Naive thymus-derived CD8-positive, alpha-beta T cell (primary cell): ENCODE measurements at regions not wholly inside any gene's neighbourhood (a gene's known extent, or its start where the extent isn't known, plus 50 kb on each side); places are given as distances from the start of the nearest gene placed in this dataset.
A peak's percentile ranks its signal among the peaks of the same experiment; 100 is the strongest.

Source experiments
- ATAC-seq, 2 donors: fragments of 150-1000 bp; cut with Tn5 transposase in 1 of 2; sonication (Bioruptor Pico), chemical (Tn5 transposase) in 1 of 2; 1 replicate in 1 of 2; 2 replicates in 1 of 2; pipeline ENCODE4 v1.10.0; 2021; ENCODE audit warnings: mild to moderate bottlenecking in 2 of 2, moderate library complexity in 2 of 2
- POLR2A ChIA-PET: fragments of 350-600 bp; sonication (Branson Sonifier 250); formaldehyde crosslinking; loops from one replicate; lab custom pipeline; 2021; ENCODE audit warnings: antibody characterized with exemption; lab: Charles Lee
- DNase-seq, 10 donors: peaks; one replicate each; pipeline versions ENCODE4 v3.0.0 to v3.0.0-alpha.2; 2020 to 2022
- H3K27ac Mint-ChIP-seq, 10 donors: one replicate each; pipeline ENCODE4 v1.8.0; 2020 to 2022; ENCODE audit warnings: mild to moderate bottlenecking in 10 of 10, mixed read lengths in 10 of 10, moderate library complexity in 4 of 10, inconsistent platforms in 1 of 10
- H3K27me3 Mint-ChIP-seq, 5 donors: one replicate each; pipeline ENCODE4 v1.8.0; 2021 to 2022; ENCODE audit warnings: mixed read lengths in 5 of 5
- H3K36me3 Mint-ChIP-seq, 3 donors: one replicate each; pipeline ENCODE4 v1.8.0; 2020 to 2022; ENCODE audit warnings: mixed read lengths in 3 of 3, mild to moderate bottlenecking in 2 of 3, inconsistent platforms in 1 of 3
- H3K4me1 Mint-ChIP-seq, 4 donors: one replicate each; pipeline ENCODE4 v1.8.0; 2021 to 2022; ENCODE audit warnings: mixed read lengths in 4 of 4
- H3K4me3 Mint-ChIP-seq, 10 donors: one replicate each; pipeline ENCODE4 v1.8.0; 2020 to 2022; ENCODE audit warnings: mild to moderate bottlenecking in 10 of 10, mixed read lengths in 10 of 10, moderate library complexity in 6 of 10, inconsistent platforms in 1 of 10
- H3K9me3 Mint-ChIP-seq, 9 donors: one replicate each; pipeline ENCODE4 v1.8.0; 2020 to 2022; ENCODE audit warnings: mixed read lengths in 9 of 9, mild to moderate bottlenecking in 3 of 9, inconsistent platforms in 1 of 9, moderate library complexity in 1 of 9

- H3K27ac Mint-ChIP-seq: peak overlapping the region in 1 of 10 donors; percentile 41
- POLR2A ChIA-PET: no interaction called here
- no peak for ATAC-seq
Measured at GRCh38 chr5:54722846-54723433, 205.4 kb downstream of the SNX18 start.

DNA sequence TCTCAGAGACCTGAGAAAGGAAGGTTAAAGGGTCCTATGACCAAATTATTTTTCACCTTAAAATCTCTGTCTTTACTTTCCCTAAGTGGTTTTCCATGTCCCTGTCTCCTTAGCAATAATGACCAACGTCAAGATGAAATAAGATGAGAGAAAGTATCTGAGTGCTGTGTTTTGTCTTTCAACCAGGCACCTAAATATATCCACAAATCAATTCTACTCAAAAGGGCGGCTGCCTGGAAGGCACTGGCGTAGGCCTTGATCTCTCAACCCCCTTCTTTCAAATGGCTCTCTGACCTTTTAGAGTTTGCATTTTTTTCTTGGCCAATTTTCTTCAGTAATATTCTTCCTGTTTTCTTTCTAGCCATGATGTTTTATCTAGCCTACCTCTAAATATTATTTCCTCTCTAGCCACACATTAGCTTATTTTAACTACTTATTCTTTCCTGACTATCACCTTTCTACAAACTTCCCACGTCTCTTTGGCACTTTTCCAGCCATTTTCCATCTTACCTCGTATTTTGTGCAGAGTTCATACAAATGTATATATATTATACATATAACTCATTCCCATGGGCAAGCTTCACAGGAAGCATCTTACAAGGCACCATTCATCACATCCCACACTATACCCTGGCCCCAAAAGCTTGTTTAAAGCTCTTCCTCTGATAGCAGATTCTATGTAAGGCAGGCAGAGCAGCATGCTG, 204.5 kb downstream of the SNX18 start:
- Mint-ChIP-seq H3K4me1 (peaks cover 0 to 8% (median 5%) of the 10 kb centered on the region in 4 donors), H3K9me3 (peaks cover 0 to 11% (median 0%) of the 10 kb centered on the region in 9 donors), H3K27me3 (no peaks in the 10 kb centered on the region), H3K4me3 (no peak overlapping the region), H3K36me3 (peaks cover 0 to 7% (median 0%) of the 10 kb centered on the region in 3 donors), H3K27ac (no peak overlapping the region)
- no peak for ATAC-seq
- POLR2A ChIA-PET: no interaction called here
- no peak for DNase-seq

More at GRCh38 chr5:54722846-54723433, 205.4 kb downstream of the SNX18 start:
- Mint-ChIP-seq H3K9me3 (peaks cover 0 to 11% (median 0%) of the 10 kb centered on the region in 9 donors), H3K4me3 (no peak overlapping the region), H3K4me1 (peaks cover 0 to 8% (median 2%) of the 10 kb centered on the region in 4 donors), H3K36me3 (peaks cover 0 to 7% (median 0%) of the 10 kb centered on the region in 3 donors), H3K27me3 (no peaks in the 10 kb centered on the region)
- no peak for DNase-seq

DNA sequence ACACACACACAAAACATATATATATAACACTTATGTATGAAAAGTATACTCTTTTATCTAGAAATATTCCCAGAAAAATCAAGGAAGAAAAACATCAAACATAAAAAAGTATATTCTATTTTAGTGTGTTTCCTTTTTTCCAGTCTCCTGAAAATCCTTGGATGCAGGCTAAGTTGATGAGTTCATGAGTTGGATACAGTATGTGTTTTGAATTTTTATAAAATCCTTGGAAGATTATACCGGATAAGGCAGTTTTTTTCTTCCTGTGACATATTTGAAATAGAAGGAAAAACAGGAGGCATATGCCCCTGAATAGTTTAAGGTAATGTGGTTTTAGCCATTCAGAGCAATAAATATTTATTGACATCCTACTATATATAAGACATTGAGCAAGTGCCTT, 203.6 kb downstream of the SNX18 start:
- Mint-ChIP-seq H3K4me3 (no peak overlapping the region), H3K27me3 (no peaks in the 10 kb centered on the region), H3K36me3 (peaks cover 0 to 7% (median 0%) of the 10 kb centered on the region in 3 donors), H3K4me1 (peaks cover 0 to 8% (median 6%) of the 10 kb centered on the region in 4 donors), H3K9me3 (peaks cover 0 to 11% (median 0%) of the 10 kb centered on the region in 9 donors), H3K27ac (no peak overlapping the region)
- no peak for DNase-seq
- POLR2A ChIA-PET: no interaction called here
- ATAC-seq: no peak

- Mint-ChIP-seq H3K36me3 (peaks cover 0 to 7% (median 0%) of the 10 kb centered on the region in 3 donors), H3K27me3 (no peaks in the 10 kb centered on the region), H3K9me3 (peaks cover 0 to 11% (median 0%) of the 10 kb centered on the region in 9 donors), H3K27ac (peak overlapping the region in 1 of 10 donors; percentile 12), H3K4me3 (no peak overlapping the region), H3K4me1 (peaks cover 0 to 8% (median 6%) of the 10 kb centered on the region in 4 donors)
- ATAC-seq (no peak), DNase-seq (no peak)
- POLR2A ChIA-PET: no interaction called here
Measured at GRCh38 chr5:54720341-54720740, 202.8 kb downstream of the SNX18 start.

DNA sequence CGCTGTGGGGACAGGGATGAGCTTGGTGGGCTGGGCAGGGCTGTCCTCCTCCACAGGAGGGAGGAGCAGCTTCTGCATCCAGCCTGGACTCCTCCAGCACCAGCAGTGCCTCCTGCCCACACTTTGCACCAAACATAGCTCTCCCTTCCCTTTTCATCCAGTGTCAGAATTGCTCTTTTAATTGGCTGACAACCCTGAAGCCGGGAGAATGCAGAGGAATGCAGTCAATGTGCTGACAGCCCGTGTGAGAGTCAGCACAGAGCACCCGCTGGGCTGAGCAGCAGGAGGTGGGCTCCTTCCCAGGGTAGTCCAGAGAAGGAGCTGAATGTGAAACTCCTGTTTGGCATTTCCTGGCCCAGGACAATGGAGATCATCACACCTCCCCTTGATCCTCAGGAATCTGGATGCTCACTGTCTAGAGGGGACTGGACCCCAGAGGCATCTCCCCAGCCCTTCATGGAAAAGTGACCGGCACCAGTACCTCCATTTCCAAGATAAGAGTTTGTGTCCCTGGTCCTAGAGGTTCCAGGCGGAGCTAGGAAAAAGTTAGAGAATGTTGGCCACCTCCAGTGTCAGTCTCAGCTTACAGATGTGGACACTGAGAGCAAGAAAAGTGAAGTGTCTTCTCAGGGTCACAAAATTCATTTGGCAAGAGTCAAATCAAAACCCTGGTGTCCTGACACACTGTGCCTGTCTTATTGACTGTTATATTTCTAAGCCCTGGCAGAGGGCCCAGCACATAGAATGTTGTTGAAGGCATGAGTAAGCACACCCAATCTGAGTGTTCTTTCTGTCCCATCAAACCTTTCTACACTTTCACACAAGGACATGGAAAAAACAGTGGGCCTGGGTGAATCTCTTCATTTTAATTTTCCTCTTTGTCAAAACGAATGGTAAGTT, 202.1 kb downstream of the SNX18 start:
- no peak for DNase-seq
- peaks cover 0 to under 1% (median 0%) of the 10 kb centered on the region in 5 donors for H3K27me3 Mint-ChIP-seq
- peaks cover 0 to 8% (median 6%) of the 10 kb centered on the region in 4 donors for H3K4me1 Mint-ChIP-seq
- H3K36me3 Mint-ChIP-seq: peaks cover 0 to 11% (median 0%) of the 10 kb centered on the region in 3 donors
- peaks cover 0 to 11% (median 0%) of the 10 kb centered on the region in 9 donors for H3K9me3 Mint-ChIP-seq
- POLR2A ChIA-PET: interaction anchor here (0.7 kb wide), 1 partner anchor 9 kb away, joined by 3 read pairs; no protein-coding TSS in a partner anchor
- ATAC-seq: no peak
- H3K27ac Mint-ChIP-seq: no peak overlapping the region
- no peak overlapping the region for H3K4me3 Mint-ChIP-seq

DNA sequence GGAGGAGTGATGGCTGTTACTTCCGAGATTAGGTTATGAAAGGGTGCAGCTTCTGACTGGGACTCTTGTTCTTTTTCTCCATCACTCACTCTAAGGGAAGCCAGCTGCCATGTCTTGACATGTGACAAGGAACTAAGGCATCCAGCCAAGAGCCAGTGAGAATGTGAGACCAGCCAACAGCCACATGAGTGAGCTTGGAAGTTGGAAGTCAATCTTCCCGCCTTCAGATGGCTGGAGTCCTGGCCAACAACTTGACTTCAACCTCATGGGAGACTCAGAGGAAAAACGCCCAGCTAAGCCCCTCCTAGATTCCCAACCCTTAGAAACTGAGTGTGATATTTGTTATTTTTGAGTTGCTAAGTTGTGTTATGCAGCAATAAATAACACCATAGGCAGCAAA, 201.1 kb downstream of the SNX18 start:
- Mint-ChIP-seq H3K9me3 (peaks cover 0 to 11% (median 0%) of the 10 kb centered on the region in 9 donors), H3K27me3 (peaks cover 0 to 2% (median 0%) of the 10 kb centered on the region in 5 donors), H3K4me1 (peaks cover 0 to 8% (median 6%) of the 10 kb centered on the region in 4 donors), H3K27ac (no peak overlapping the region), H3K36me3 (peaks cover 0 to 14% (median 0%) of the 10 kb centered on the region in 3 donors), H3K4me3 (no peak overlapping the region)
- ATAC-seq (no peak), DNase-seq (no peak)
- POLR2A ChIA-PET: interaction anchor here (0.7 to 1.0 kb wide), 2 partner anchors 10 to 41 kb away, joined by 3 to 4 read pairs; no protein-coding TSS in a partner anchor

- no peak overlapping the region for H3K4me3 Mint-ChIP-seq
- H3K27ac Mint-ChIP-seq: no peak overlapping the region
- POLR2A ChIA-PET: interaction anchor here (1.0 kb wide), 1 partner anchor 41 kb away, joined by 4 read pairs; no protein-coding TSS in a partner anchor
Measured at GRCh38 chr5:54717870-54718269, 200.3 kb downstream of the SNX18 start.

DNA sequence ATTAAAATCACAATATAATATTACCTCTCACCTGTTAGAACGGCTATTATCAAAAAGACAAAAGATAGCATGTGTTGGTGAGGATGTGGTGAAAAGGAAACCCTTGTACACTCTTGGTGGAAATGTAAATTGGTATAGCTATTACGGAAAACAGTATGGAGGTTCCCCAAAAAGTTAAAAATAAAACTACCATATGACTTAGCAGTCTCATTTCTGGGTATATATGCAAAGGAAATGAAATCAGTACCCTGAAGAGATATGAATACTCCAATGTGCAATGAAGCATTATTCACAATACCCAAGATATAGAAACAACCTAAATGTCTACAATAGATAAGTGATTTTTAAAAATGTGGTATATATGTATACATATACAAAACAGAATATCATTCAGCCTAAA, 199.9 kb downstream of the SNX18 start:
- Mint-ChIP-seq H3K36me3 (peaks cover 0 to 10% (median 0%) of the 10 kb centered on the region in 3 donors), H3K9me3 (peaks cover 0 to 6% (median 0%) of the 10 kb centered on the region in 9 donors), H3K4me1 (peaks cover 0 to 8% (median under 1%) of the 10 kb centered on the region in 4 donors), H3K27me3 (peaks cover 0 to 2% (median 0%) of the 10 kb centered on the region in 5 donors), H3K4me3 (no peak overlapping the region), H3K27ac (no peak overlapping the region)
- POLR2A ChIA-PET: no interaction called here
- DNase-seq (no peak), ATAC-seq (no peak)

More at GRCh38 chr5:54717870-54718269, 200.3 kb downstream of the SNX18 start:
- no peak for ATAC-seq
- no peak for DNase-seq
- Mint-ChIP-seq H3K36me3 (peaks cover 0 to 12% (median 0%) of the 10 kb centered on the region in 3 donors), H3K4me1 (peaks cover 0 to 8% (median 3%) of the 10 kb centered on the region in 4 donors), H3K27me3 (peaks cover 0 to 2% (median 0%) of the 10 kb centered on the region in 5 donors), H3K9me3 (peaks cover 0 to 6% (median 0%) of the 10 kb centered on the region in 9 donors)

DNA sequence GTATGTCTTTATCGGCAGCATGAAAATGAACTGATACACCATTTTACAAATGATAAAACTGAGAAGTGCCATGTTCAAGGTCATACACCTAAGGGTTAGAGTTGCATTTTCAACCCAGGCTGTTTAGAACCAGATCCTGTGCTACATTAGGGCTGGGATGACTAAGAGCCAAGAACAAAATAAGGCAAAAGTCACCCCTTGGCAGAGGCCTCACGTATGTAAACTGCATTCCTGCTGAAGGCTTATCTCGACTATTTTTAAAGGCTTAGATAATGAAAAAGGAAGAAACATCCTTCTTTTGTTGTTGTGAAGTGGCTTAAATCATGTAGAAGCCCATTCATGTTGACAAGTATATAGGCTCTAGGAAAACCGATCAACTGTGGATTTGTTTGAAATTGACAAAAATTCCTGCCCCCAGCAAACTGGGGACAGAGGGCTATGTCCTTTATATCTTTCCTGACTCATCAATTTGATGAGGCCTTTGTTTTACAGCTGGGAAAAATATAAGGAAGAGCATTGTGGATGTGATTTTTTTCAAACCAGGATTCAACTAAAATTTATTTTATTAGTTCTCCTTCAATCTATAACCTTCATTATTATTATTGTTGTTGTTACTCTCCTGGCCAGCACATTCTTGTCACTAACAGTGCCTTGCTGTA, 196.5 kb downstream of the SNX18 start:
- H3K9me3 Mint-ChIP-seq: peaks cover 0 to 6% (median 0%) of the 10 kb centered on the region in 9 donors
- no peak for ATAC-seq

GRCh38 chr5:54709096-54709495, 191.5 kb downstream of the SNX18 start:
- no peak overlapping the region for H3K27ac Mint-ChIP-seq
- H3K36me3 Mint-ChIP-seq: peaks cover 0 to 13% (median 0%) of the 10 kb centered on the region in 3 donors
- H3K27me3 Mint-ChIP-seq: no peaks in the 10 kb centered on the region
- DNase-seq (no peak), ATAC-seq (no peak)
- H3K4me1 Mint-ChIP-seq: peaks cover 0 to 8% (median 3%) of the 10 kb centered on the region in 4 donors
- POLR2A ChIA-PET: no interaction called here
- H3K4me3 Mint-ChIP-seq: no peak overlapping the region
- H3K9me3 Mint-ChIP-seq: peaks cover 0 to 4% (median 0%) of the 10 kb centered on the region in 9 donors

More for the DNA sequence above, 196.5 kb downstream of the SNX18 start:
- peaks cover 0 to 8% (median 0%) of the 10 kb centered on the region in 4 donors for H3K4me1 Mint-ChIP-seq
- H3K4me3 Mint-ChIP-seq: no peak overlapping the region
- POLR2A ChIA-PET: no interaction called here
- H3K36me3 Mint-ChIP-seq: peaks cover 0 to 17% (median 0%) of the 10 kb centered on the region in 3 donors
- peaks cover 0 to 2% (median 0%) of the 10 kb centered on the region in 5 donors for H3K27me3 Mint-ChIP-seq
- no peak for DNase-seq
- H3K27ac Mint-ChIP-seq: no peak overlapping the region

- DNase-seq (no peak), ATAC-seq (no peak)
- Mint-ChIP-seq H3K27ac (peak overlapping the region in 1 of 10 donors; percentile 56), H3K4me3 (no peak overlapping the region), H3K9me3 (no peaks in the 10 kb centered on the region), H3K36me3 (peaks cover 0 to 7% (median 0%) of the 10 kb centered on the region in 3 donors), H3K4me1 (peaks cover 0 to 15% (median 5%) of the 10 kb centered on the region in 4 donors), H3K27me3 (no peaks in the 10 kb centered on the region)
- POLR2A ChIA-PET: no interaction called here
Measured at GRCh38 chr5:54707841-54708240, 190.3 kb downstream of the SNX18 start.
